ENCODE measurements at regions not wholly inside any gene's neighbourhood (a gene's known extent, or its start where the extent isn't known, plus 50 kb on each side); places are given as distances from the start of the nearest gene placed in this dataset.

DNA sequence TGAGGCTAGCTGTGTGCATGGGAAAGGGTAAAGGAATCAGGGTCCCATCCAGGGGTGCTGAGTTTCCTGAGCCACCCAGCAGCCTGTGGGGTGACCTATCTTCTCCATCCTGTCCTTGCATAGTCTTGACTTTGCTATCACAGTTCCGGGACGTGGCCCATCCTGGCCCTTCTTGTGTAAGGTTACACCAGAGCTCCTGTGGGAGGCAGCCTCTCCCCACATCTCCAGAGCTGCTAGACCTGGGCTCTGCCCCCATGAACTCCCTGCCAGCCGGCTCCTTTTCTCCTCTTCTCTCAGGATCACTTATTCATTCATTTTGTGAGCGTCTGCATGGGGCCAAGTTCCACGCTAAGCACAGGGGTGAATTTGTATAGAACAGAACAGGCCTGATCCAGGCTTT is 238.9 kb downstream of the TSHZ3 start:
- Histone ChIP-seq H3K36me3 (no peaks in the 10 kb centered on the region), H3K27ac (no peak overlapping the region), H3K4me1 (no peaks in the 10 kb centered on the region), H3K9me3 (no peaks in the 10 kb centered on the region), H3K27me3 (no peaks in the 10 kb centered on the region), H3K4me3 (no peak overlapping the region)
- WGBS, 2 donors = 73% methylated on average over 5 of the region's 5 CpGs
- TF ChIP-seq, protein P1, sequence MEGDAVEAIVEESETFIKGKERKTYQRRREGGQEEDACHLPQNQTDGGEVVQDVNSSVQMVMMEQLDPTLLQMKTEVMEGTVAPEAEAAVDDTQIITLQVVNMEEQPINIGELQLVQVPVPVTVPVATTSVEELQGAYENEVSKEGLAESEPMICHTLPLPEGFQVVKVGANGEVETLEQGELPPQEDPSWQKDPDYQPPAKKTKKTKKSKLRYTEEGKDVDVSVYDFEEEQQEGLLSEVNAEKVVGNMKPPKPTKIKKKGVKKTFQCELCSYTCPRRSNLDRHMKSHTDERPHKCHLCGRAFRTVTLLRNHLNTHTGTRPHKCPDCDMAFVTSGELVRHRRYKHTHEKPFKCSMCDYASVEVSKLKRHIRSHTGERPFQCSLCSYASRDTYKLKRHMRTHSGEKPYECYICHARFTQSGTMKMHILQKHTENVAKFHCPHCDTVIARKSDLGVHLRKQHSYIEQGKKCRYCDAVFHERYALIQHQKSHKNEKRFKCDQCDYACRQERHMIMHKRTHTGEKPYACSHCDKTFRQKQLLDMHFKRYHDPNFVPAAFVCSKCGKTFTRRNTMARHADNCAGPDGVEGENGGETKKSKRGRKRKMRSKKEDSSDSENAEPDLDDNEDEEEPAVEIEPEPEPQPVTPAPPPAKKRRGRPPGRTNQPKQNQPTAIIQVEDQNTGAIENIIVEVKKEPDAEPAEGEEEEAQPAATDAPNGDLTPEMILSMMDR (IDR thresholded peaks at IDR 0.05) = no peak
- no peak for TF ChIP-seq EP300 (IDR thresholded peaks at IDR 0.05)
- TF ChIP-seq POLR2AphosphoS5 (IDR thresholded peaks at IDR 0.05) = no peak
- TF ChIP-seq POLR2A (IDR thresholded peaks at IDR 0.05) = no peak
- DNase-seq (no peak), ATAC-seq (ENCODE audit: low FRiP score in 2 of 2) (peak in 1 of 2 donors; percentile 43)

DNA sequence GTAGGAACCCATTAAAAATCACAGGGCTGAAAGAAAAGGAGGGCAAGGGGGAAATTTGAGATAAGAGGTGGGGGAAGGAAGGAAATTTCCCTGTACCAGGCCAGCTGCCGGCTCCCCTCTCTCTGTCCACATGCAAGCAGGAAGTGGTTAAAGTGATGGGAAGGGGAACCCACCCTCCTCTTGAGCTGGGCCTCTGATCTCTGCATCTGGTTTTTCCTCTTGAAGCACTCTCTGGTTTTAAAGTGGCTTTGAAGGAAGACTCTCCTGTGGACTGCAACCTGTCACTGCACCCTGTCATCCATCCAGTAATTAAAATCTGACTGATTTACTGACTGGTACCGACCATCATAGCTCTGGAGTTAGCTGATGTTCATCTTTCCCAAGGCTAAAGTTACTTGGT is 239.6 kb downstream of the TSHZ3 start:
- H3K9me3 ChIP-seq = no peaks in the 10 kb centered on the region
- H3K4me1 ChIP-seq = no peaks in the 10 kb centered on the region
- no peak overlapping the region for H3K27ac ChIP-seq
- WGBS, 2 donors = 28 to 42% methylated on average over 2 of the region's 2 CpGs
- TF ChIP-seq, protein P1 (IDR thresholded peaks at IDR 0.05) = no peak
- TF ChIP-seq POLR2A (IDR thresholded peaks at IDR 0.05) (no peak), POLR2AphosphoS5 (IDR thresholded peaks at IDR 0.05) (no peak), EP300 (IDR thresholded peaks at IDR 0.05) (no peak)
- H3K4me3 ChIP-seq = no peak overlapping the region
- no peaks in the 10 kb centered on the region for H3K27me3 ChIP-seq
- no peak for ATAC-seq (ENCODE audit: low FRiP score in 2 of 2)
- H3K36me3 ChIP-seq = no peaks in the 10 kb centered on the region
- DNase-seq = no peak

DNA sequence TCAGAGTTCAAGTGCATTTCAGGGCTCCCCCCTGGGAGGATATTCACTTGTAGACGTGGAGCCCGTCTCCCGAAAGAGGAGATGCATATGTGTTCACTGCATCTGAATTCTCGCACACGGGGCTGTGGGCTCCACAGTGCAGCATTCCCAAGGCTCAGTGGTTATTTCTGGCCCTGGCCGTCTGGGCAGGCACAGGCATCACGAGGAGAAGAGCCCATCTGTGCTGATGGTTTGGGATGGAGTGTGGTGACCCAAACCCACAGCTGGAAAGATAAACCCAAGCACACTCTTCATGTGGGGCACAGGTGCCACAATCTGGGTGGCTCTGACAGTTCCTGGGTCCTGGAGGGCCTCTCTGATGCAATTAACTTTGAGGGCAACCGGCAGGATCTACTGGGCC is 242.1 kb downstream of the TSHZ3 start:
- Histone ChIP-seq H3K9me3 (no peaks in the 10 kb centered on the region), H3K27ac (no peak overlapping the region), H3K27me3 (no peaks in the 10 kb centered on the region), H3K36me3 (no peaks in the 10 kb centered on the region), H3K4me3 (no peak overlapping the region), H3K4me1 (no peaks in the 10 kb centered on the region)
- 80 to 89% methylated on average over 6 to 8 of the region's 8 CpGs for WGBS, 2 donors
- ATAC-seq (ENCODE audit: low FRiP score in 2 of 2) (no peak), DNase-seq (no peak)
- TF ChIP-seq POLR2A (IDR thresholded peaks at IDR 0.05) = no peak
- no peak for TF ChIP-seq POLR2AphosphoS5 (IDR thresholded peaks at IDR 0.05)
- no peak for TF ChIP-seq EP300 (IDR thresholded peaks at IDR 0.05)
- TF ChIP-seq, protein P1 (IDR thresholded peaks at IDR 0.05) = no peak

DNA sequence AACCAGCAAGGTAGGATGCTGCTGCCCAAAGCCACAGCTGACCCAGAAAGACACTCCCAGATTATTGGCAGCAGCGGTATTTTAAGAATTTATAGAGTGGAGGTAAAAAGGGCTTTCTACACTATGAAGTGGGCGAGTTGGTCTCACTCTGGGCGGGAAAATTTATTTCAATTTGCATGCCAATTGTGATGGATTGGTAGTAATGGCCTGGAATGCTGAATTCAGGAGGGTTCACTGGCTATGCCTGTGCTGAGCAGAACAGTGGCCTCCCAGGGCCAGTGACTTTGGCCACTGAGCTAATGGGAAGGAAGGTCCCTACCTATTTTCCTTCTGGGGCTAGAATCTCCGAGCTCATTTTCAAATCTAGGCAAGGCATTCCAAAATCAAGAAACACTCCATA is 243.5 kb downstream of the TSHZ3 start:
- DNase-seq (no peak), ATAC-seq (ENCODE audit: low FRiP score in 2 of 2) (no peak)
- no peaks in the 10 kb centered on the region for H3K36me3 ChIP-seq
- no peaks in the 10 kb centered on the region for H3K9me3 ChIP-seq
- no peaks in the 10 kb centered on the region for H3K4me1 ChIP-seq
- 79 to 86% methylated on average over 4 of the region's 4 CpGs for WGBS, 2 donors
- TF ChIP-seq EP300 (IDR thresholded peaks at IDR 0.05) = no peak
- TF ChIP-seq, protein P1 (IDR thresholded peaks at IDR 0.05) = no peak
- no peak for TF ChIP-seq POLR2AphosphoS5 (IDR thresholded peaks at IDR 0.05)
- no peak for TF ChIP-seq POLR2A (IDR thresholded peaks at IDR 0.05)
- H3K27me3 ChIP-seq = no peaks in the 10 kb centered on the region
- H3K27ac ChIP-seq = no peak overlapping the region
- H3K4me3 ChIP-seq = no peak overlapping the region

DNA sequence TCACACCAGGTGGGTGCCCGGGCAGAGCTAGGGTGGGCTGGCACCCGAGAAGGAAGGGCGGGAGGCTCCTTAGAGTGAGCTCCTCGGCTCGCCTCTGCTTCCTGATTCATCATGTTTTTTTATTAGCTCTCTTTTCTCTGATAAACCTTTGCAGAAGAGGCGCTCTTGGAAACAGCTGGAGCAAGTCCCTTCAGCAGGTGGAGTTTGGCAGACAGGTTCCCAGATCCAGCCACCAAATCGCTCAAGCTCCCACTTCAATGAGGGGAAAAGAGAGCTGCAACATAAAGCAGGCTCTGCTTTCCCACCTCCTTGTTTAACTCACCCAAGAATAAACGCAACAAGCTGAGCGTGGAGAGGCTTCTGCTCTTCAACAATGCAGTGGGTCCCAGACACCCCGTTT is 244.8 kb downstream of the TSHZ3 start:
- 76 to 79% methylated on average over 9 to 10 of the region's 10 CpGs for WGBS, 2 donors
- Histone ChIP-seq H3K9me3 (no peaks in the 10 kb centered on the region), H3K27ac (no peak overlapping the region), H3K4me1 (no peaks in the 10 kb centered on the region), H3K4me3 (no peak overlapping the region), H3K36me3 (no peaks in the 10 kb centered on the region), H3K27me3 (no peaks in the 10 kb centered on the region)
- ATAC-seq (ENCODE audit: low FRiP score in 2 of 2) (no peak), DNase-seq (no peak)
- no peak for TF ChIP-seq POLR2A (IDR thresholded peaks at IDR 0.05)
- TF ChIP-seq EP300 (IDR thresholded peaks at IDR 0.05) = no peak
- TF ChIP-seq, protein P1 (IDR thresholded peaks at IDR 0.05) = no peak
- no peak for TF ChIP-seq POLR2AphosphoS5 (IDR thresholded peaks at IDR 0.05)
